Activated CD4-positive, alpha-beta T cell treated with anti-CD3 and anti-CD28 coated beads, Interleukin-2, amount 10 ng/mL, durations not matched to agents 7 days and 5 days (primary cell): ENCODE measurements at regions not wholly inside any gene's neighbourhood (a gene's known extent, or its start where the extent isn't known, plus 50 kb on each side); places are given as distances from the start of the nearest gene placed in this dataset.

Experiments used
- CTCF ChIA-PET: fragments of 350-600 bp; sonication (Branson Sonifier 250); formaldehyde crosslinking; loops from one replicate; lab custom pipeline; 2021; ENCODE audit warnings: antibody characterized with exemption; lab: Charles Lee
- POLR2A ChIA-PET: fragments of 350-600 bp; sonication (Branson Sonifier 250); formaldehyde crosslinking; loops from one replicate; lab custom pipeline; 2021; ENCODE audit warnings: antibody characterized with exemption; lab: Charles Lee
- DNase-seq: peaks from one replicate; pipeline ENCODE4 v3.0.0-alpha.2; 2020
- H3K27ac Mint-ChIP-seq: one replicate; pipeline ENCODE4 v1.8.0; 2021; ENCODE audit warnings: mild to moderate bottlenecking, moderate library complexity, mixed read lengths
- H3K27me3 Mint-ChIP-seq: one replicate; pipeline ENCODE4 v1.8.0; 2021; ENCODE audit warnings: mixed read lengths
- H3K36me3 Mint-ChIP-seq: one replicate; pipeline ENCODE4 v1.8.0; 2021; ENCODE audit warnings: low read depth, mixed read lengths
- H3K4me1 Mint-ChIP-seq: one replicate; pipeline ENCODE4 v1.8.0; 2021; ENCODE audit warnings: mixed read lengths
- H3K4me3 Mint-ChIP-seq: one replicate; pipeline ENCODE4 v1.8.0; 2021; ENCODE audit warnings: mild to moderate bottlenecking, moderate library complexity, mixed read lengths
- H3K9me3 Mint-ChIP-seq: one replicate; pipeline ENCODE4 v1.8.0; 2021; ENCODE audit warnings: mixed read lengths

GRCh38 chr11:28675183-28675582, 567.0 kb downstream of the METTL15 start:
- H3K27ac Mint-ChIP-seq: no peak overlapping the region
- ChIA-PET CTCF (no interaction called here), POLR2A (no interaction called here)
- H3K4me3 Mint-ChIP-seq: no peak overlapping the region
- H3K36me3 Mint-ChIP-seq: no peaks in the 10 kb centered on the region
- no peaks in the 10 kb centered on the region for H3K9me3 Mint-ChIP-seq
- H3K4me1 Mint-ChIP-seq: no peaks in the 10 kb centered on the region
- no peak for DNase-seq
- no peaks in the 10 kb centered on the region for H3K27me3 Mint-ChIP-seq

GRCh38 chr11:28674433-28675103, 566.4 kb downstream of the METTL15 start:
- Mint-ChIP-seq H3K9me3 (no peaks in the 10 kb centered on the region), H3K27ac (no peak overlapping the region), H3K27me3 (no peaks in the 10 kb centered on the region), H3K36me3 (no peaks in the 10 kb centered on the region), H3K4me3 (no peak overlapping the region), H3K4me1 (no peaks in the 10 kb centered on the region)
- CTCF ChIA-PET: interaction anchor here (0.6 kb wide), 1 partner anchor 48 kb away, joined by 3 read pairs; no protein-coding TSS in a partner anchor
- POLR2A ChIA-PET: no interaction called here
- no peak for DNase-seq

GRCh38 chr11:28673691-28674432, 565.7 kb downstream of the METTL15 start:
- H3K4me1 Mint-ChIP-seq: no peaks in the 10 kb centered on the region
- POLR2A ChIA-PET: no interaction called here
- no peaks in the 10 kb centered on the region for H3K27me3 Mint-ChIP-seq
- H3K9me3 Mint-ChIP-seq: no peaks in the 10 kb centered on the region
- H3K4me3 Mint-ChIP-seq: no peak overlapping the region
- no peak overlapping the region for H3K27ac Mint-ChIP-seq
- CTCF ChIA-PET: no interaction called here
- H3K36me3 Mint-ChIP-seq: no peaks in the 10 kb centered on the region
- no peak for DNase-seq

GRCh38 chr11:28671274-28671673, 563.1 kb downstream of the METTL15 start:
- no peaks in the 10 kb centered on the region for H3K27me3 Mint-ChIP-seq
- POLR2A ChIA-PET: no interaction called here
- H3K27ac Mint-ChIP-seq: no peak overlapping the region
- no peak for DNase-seq
- no peaks in the 10 kb centered on the region for H3K4me1 Mint-ChIP-seq
- H3K9me3 Mint-ChIP-seq: no peaks in the 10 kb centered on the region
- CTCF ChIA-PET: no interaction called here
- no peaks in the 10 kb centered on the region for H3K36me3 Mint-ChIP-seq
- H3K4me3 Mint-ChIP-seq: no peak overlapping the region

DNA sequence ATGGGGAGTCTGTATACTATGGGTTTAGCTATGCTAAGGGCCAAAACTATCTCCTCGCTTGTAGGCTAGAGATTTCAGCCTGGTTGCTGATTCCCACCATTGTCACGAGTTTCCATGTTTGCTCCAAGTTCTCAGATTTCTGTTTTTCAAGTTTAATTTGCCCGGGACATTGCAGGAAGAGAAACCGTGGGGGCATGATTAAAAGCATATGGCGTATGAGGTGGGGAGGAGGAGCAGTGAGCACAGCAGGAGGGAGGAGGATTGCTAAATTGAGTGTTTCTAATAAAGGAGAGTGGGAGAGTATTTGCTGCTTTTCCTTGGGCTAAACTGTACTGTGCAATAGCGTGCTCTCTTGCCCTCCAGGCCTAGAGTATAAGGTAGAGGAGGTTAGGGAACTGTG, 558.4 kb downstream of the METTL15 start:
- CTCF ChIA-PET: no interaction called here
- no peak for DNase-seq
- POLR2A ChIA-PET: no interaction called here
- Mint-ChIP-seq H3K36me3 (no peaks in the 10 kb centered on the region), H3K27me3 (no peaks in the 10 kb centered on the region), H3K4me1 (no peaks in the 10 kb centered on the region), H3K4me3 (no peak overlapping the region), H3K27ac (no peak overlapping the region), H3K9me3 (no peaks in the 10 kb centered on the region)

GRCh38 chr11:28659716-28660348, 551.6 kb downstream of the METTL15 start:
- Mint-ChIP-seq H3K4me3 (no peak overlapping the region), H3K9me3 (no peaks in the 10 kb centered on the region), H3K36me3 (no peaks in the 10 kb centered on the region), H3K27ac (no peak overlapping the region), H3K27me3 (no peaks in the 10 kb centered on the region), H3K4me1 (no peaks in the 10 kb centered on the region)
- no peak for DNase-seq
- ChIA-PET POLR2A (no interaction called here), CTCF (no interaction called here)

- ChIA-PET POLR2A (no interaction called here), CTCF (interaction anchor here (0.6 kb wide), 1 partner anchor 643 kb away, joined by 5 read pairs; no protein-coding TSS in a partner anchor)
- no peaks in the 10 kb centered on the region for H3K9me3 Mint-ChIP-seq
- no peaks in the 10 kb centered on the region for H3K4me1 Mint-ChIP-seq
- no peaks in the 10 kb centered on the region for H3K36me3 Mint-ChIP-seq
- no peak overlapping the region for H3K27ac Mint-ChIP-seq
- H3K4me3 Mint-ChIP-seq: no peak overlapping the region
- DNase-seq: no peak
- H3K27me3 Mint-ChIP-seq: no peaks in the 10 kb centered on the region
These were observed 549.3 kb downstream of the METTL15 start for GRCh38 chr11:28657378-28658030.

DNA sequence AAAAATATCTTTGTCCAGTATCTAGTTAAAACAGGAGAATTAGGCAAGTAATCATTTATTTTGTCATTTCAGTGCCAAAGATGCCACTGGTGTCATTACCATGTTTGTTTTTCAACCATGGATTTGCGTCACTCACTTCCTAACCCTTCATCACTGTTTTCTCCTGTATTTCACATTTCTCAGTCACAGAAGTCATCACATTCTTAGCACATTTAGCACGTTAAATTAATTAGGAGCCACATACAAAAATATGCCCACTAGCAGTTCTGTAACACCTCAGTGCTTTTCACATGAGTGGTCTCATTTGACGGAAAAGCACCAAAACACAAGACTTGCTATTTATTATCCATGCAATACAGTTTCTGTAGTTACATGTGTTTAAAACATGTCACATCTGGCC, 546.0 kb downstream of the METTL15 start:
- CTCF ChIA-PET: no interaction called here
- H3K27me3 Mint-ChIP-seq: no peaks in the 10 kb centered on the region
- H3K27ac Mint-ChIP-seq: no peak overlapping the region
- no peak overlapping the region for H3K4me3 Mint-ChIP-seq
- no peaks in the 10 kb centered on the region for H3K4me1 Mint-ChIP-seq
- H3K36me3 Mint-ChIP-seq: no peaks in the 10 kb centered on the region
- POLR2A ChIA-PET: no interaction called here
- H3K9me3 Mint-ChIP-seq: no peaks in the 10 kb centered on the region
- no peak for DNase-seq

GRCh38 chr11:28649922-28650321, 541.7 kb downstream of the METTL15 start:
- H3K27me3 Mint-ChIP-seq: no peaks in the 10 kb centered on the region
- no peak overlapping the region for H3K4me3 Mint-ChIP-seq
- no peaks in the 10 kb centered on the region for H3K36me3 Mint-ChIP-seq
- ChIA-PET CTCF (no interaction called here), POLR2A (no interaction called here)
- no peaks in the 10 kb centered on the region for H3K4me1 Mint-ChIP-seq
- no peak overlapping the region for H3K27ac Mint-ChIP-seq
- no peaks in the 10 kb centered on the region for H3K9me3 Mint-ChIP-seq
- no peak for DNase-seq

DNA sequence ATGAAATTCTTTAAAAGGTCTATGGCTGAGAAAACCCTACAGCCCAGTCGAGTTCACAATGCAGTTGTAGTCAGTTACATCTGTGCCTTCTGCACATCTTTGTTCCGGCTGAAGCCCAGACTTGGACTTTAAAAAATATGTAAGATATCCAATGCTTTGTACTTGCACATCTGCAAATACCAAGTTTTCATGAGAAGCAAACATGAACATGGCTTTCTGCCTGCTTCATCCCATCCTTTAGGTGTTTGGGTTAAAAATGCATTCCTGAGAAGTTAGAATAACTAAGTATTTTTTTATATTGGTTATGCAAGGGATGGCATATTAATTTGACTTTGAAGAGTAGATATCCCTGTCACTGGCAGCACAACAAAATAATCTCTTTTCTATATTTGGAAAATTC, 528.4 kb downstream of the METTL15 start:
- H3K4me3 Mint-ChIP-seq: no peak overlapping the region
- POLR2A ChIA-PET: no interaction called here
- H3K27me3 Mint-ChIP-seq: no peaks in the 10 kb centered on the region
- DNase-seq: no peak
- no peaks in the 10 kb centered on the region for H3K36me3 Mint-ChIP-seq
- CTCF ChIA-PET: no interaction called here
- H3K4me1 Mint-ChIP-seq: no peaks in the 10 kb centered on the region
- H3K27ac Mint-ChIP-seq: no peak overlapping the region
- no peaks in the 10 kb centered on the region for H3K9me3 Mint-ChIP-seq

- Mint-ChIP-seq H3K36me3 (no peaks in the 10 kb centered on the region), H3K4me3 (no peak overlapping the region), H3K27ac (no peak overlapping the region), H3K27me3 (no peaks in the 10 kb centered on the region), H3K4me1 (no peaks in the 10 kb centered on the region), H3K9me3 (no peaks in the 10 kb centered on the region)
- DNase-seq: no peak
- POLR2A ChIA-PET: no interaction called here
- CTCF ChIA-PET: no interaction called here
These were observed 527.8 kb downstream of the METTL15 start for GRCh38 chr11:28636033-28636432.

- CTCF ChIA-PET: no interaction called here
- H3K27me3 Mint-ChIP-seq: no peaks in the 10 kb centered on the region
- no peak for DNase-seq
- no peaks in the 10 kb centered on the region for H3K9me3 Mint-ChIP-seq
- H3K27ac Mint-ChIP-seq: no peak overlapping the region
- no peaks in the 10 kb centered on the region for H3K36me3 Mint-ChIP-seq
- H3K4me1 Mint-ChIP-seq: no peaks in the 10 kb centered on the region
- POLR2A ChIA-PET: no interaction called here
- H3K4me3 Mint-ChIP-seq: no peak overlapping the region
These were observed 524.1 kb downstream of the METTL15 start for GRCh38 chr11:28632338-28632737.

GRCh38 chr11:28631148-28631547, 523.0 kb downstream of the METTL15 start:
- no peak overlapping the region for H3K27ac Mint-ChIP-seq
- POLR2A ChIA-PET: no interaction called here
- CTCF ChIA-PET: no interaction called here
- DNase-seq: no peak
- no peaks in the 10 kb centered on the region for H3K4me1 Mint-ChIP-seq
- no peaks in the 10 kb centered on the region for H3K27me3 Mint-ChIP-seq
- no peak overlapping the region for H3K4me3 Mint-ChIP-seq
- H3K36me3 Mint-ChIP-seq: no peaks in the 10 kb centered on the region
- H3K9me3 Mint-ChIP-seq: no peaks in the 10 kb centered on the region
